ENCODE measurements at regions not wholly inside any gene's neighbourhood (a gene's known extent, or its start where the extent isn't known, plus 50 kb on each side); places are given as distances from the start of the nearest gene placed in this dataset.

DNA sequence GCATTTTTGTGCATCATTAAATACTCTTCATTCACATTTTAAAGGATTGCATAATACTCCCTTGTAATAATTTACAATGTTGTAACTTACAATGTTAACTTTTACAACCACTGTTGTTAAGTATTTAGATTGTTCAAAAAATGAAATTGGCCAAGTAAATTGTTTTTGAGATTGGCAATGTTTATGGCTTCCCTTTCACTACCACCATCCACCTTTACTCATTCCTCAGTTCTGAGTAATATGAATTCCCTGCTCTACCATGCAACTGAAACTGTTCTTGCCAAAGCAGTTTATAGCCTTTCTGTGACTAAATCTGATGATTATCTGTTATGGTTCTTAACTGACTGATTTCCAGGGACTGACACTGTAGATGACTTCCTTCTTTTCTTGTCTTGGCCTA lies 80.5 kb upstream of the TMEM106B start:
- no peaks in the 10 kb centered on the region for H3K36me3 ChIP-seq (ENCODE audit: control insufficient read depth in 4 of 4, insufficient read depth in 4 of 4, low read length in 4 of 4)
- H3K9me3 ChIP-seq (ENCODE audit: control insufficient read depth in 4 of 4, insufficient read depth in 3 of 4, low read length in 3 of 4) = no peaks in the 10 kb centered on the region
- no peak overlapping the region for H3K9ac ChIP-seq (ENCODE audit: insufficient read depth in 1 of 2, low read length in 2 of 2)
- TF ChIP-seq, protein P1, sequence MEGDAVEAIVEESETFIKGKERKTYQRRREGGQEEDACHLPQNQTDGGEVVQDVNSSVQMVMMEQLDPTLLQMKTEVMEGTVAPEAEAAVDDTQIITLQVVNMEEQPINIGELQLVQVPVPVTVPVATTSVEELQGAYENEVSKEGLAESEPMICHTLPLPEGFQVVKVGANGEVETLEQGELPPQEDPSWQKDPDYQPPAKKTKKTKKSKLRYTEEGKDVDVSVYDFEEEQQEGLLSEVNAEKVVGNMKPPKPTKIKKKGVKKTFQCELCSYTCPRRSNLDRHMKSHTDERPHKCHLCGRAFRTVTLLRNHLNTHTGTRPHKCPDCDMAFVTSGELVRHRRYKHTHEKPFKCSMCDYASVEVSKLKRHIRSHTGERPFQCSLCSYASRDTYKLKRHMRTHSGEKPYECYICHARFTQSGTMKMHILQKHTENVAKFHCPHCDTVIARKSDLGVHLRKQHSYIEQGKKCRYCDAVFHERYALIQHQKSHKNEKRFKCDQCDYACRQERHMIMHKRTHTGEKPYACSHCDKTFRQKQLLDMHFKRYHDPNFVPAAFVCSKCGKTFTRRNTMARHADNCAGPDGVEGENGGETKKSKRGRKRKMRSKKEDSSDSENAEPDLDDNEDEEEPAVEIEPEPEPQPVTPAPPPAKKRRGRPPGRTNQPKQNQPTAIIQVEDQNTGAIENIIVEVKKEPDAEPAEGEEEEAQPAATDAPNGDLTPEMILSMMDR (IDR thresholded peaks at IDR 0.05; ENCODE audit: control extremely low read depth, extremely low read depth) = no peak
- no peaks in the 10 kb centered on the region for H3K27me3 ChIP-seq (ENCODE audit: control insufficient read depth in 3 of 3, insufficient read depth in 3 of 3, low read length in 2 of 3)
- no peak overlapping the region for H3K27ac ChIP-seq (ENCODE audit: low read depth in 1 of 2, low read length in 1 of 2)
- H3K4me3 ChIP-seq = no peak overlapping the region
- DNase-seq = no peak
- ATAC-seq (ENCODE audit: insufficient read depth, low FRiP score) = no peak
- H3K4me1 ChIP-seq (ENCODE audit: control insufficient read depth in 5 of 5, insufficient read depth in 5 of 5, low read length in 5 of 5) = no peaks in the 10 kb centered on the region

DNA sequence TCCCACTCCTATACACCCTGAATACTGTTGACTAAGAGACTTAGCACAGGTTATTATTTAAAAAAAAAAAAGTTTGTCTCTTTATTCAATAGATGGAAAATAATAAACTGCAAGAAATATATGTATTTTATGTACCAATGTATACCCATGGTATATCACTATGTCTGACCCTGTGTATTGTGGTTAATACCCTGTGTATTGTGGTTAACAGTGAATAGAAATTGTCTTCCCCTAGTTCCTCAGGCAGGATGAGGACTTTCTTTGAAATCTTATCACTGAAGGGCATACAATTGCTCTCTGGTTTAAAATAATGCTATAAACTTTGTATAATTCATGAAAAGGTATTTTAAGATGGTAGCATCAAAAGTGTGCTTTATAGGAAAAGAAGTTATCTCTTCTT lies 80.0 kb upstream of the TMEM106B start:
- Histone ChIP-seq H3K9ac (ENCODE audit: insufficient read depth in 1 of 2, low read length in 2 of 2) (no peak overlapping the region), H3K4me1 (ENCODE audit: control insufficient read depth in 5 of 5, insufficient read depth in 5 of 5, low read length in 5 of 5) (no peaks in the 10 kb centered on the region), H3K36me3 (ENCODE audit: control insufficient read depth in 4 of 4, insufficient read depth in 4 of 4, low read length in 4 of 4) (no peaks in the 10 kb centered on the region), H3K27me3 (ENCODE audit: control insufficient read depth in 3 of 3, insufficient read depth in 3 of 3, low read length in 2 of 3) (no peaks in the 10 kb centered on the region), H3K27ac (ENCODE audit: low read depth in 1 of 2, low read length in 1 of 2) (no peak overlapping the region), H3K9me3 (ENCODE audit: control insufficient read depth in 4 of 4, insufficient read depth in 3 of 4, low read length in 3 of 4) (no peaks in the 10 kb centered on the region), H3K4me3 (no peak overlapping the region)
- TF ChIP-seq, protein P1 (IDR thresholded peaks at IDR 0.05; ENCODE audit: control extremely low read depth, extremely low read depth) = no peak
- DNase-seq (no peak), ATAC-seq (ENCODE audit: insufficient read depth, low FRiP score) (no peak)

DNA sequence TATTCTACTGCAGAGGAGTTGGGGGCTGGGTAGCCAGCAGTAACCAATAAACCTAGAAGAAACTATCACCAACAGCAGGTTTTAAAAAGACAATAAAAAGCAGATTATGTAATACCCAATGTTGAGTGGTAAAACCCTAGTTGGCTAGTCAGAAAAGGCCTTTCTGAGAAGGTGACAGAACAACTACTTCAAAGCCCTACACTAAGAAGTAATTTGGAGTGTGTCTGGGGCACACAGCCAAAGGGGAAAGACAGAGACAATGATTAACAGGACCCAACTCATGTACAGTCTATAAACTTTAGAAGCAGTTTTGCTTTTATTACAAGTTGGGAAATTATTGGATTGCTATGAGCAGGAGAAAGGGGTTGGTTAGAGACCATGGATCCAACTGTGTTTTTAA lies 77.2 kb upstream of the TMEM106B start:
- Histone ChIP-seq H3K9ac (ENCODE audit: insufficient read depth in 1 of 2, low read length in 2 of 2) (no peak overlapping the region), H3K4me1 (ENCODE audit: control insufficient read depth in 5 of 5, insufficient read depth in 5 of 5, low read length in 5 of 5) (no peaks in the 10 kb centered on the region), H3K36me3 (ENCODE audit: control insufficient read depth in 4 of 4, insufficient read depth in 4 of 4, low read length in 4 of 4) (no peaks in the 10 kb centered on the region), H3K4me3 (no peak overlapping the region), H3K27me3 (ENCODE audit: control insufficient read depth in 3 of 3, insufficient read depth in 3 of 3, low read length in 2 of 3) (no peaks in the 10 kb centered on the region), H3K27ac (ENCODE audit: low read depth in 1 of 2, low read length in 1 of 2) (no peak overlapping the region), H3K9me3 (ENCODE audit: control insufficient read depth in 4 of 4, insufficient read depth in 3 of 4, low read length in 3 of 4) (no peaks in the 10 kb centered on the region)
- ATAC-seq (ENCODE audit: insufficient read depth, low FRiP score) (no peak), DNase-seq (peak; percentile 46 to 79 (median 57))
- TF ChIP-seq, protein P1 (IDR thresholded peaks at IDR 0.05; ENCODE audit: control extremely low read depth, extremely low read depth) = no peak

DNA sequence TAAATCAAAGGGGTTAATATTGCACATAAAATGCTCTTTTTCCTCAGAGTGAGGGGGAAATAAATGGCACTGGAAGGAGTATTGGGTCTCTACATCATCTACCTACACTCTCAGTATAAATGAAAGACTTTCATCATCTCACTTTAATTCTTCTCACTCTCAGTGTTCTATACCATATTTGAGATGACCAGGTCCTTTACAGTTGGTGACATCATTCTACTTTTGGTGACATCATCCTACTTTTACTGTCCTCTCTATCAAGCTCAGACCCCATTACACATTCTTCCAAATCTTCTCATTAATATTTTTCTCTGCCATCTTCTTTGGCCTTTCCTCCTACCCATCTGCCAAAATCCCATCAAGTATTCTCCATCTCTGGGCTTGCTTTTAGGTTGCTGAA lies 74.6 kb upstream of the TMEM106B start:
- no peaks in the 10 kb centered on the region for H3K36me3 ChIP-seq (ENCODE audit: control insufficient read depth in 4 of 4, insufficient read depth in 4 of 4, low read length in 4 of 4)
- H3K4me3 ChIP-seq = no peak overlapping the region
- ATAC-seq (ENCODE audit: insufficient read depth, low FRiP score) (no peak), DNase-seq (no peak)
- TF ChIP-seq, protein P1 (IDR thresholded peaks at IDR 0.05; ENCODE audit: control extremely low read depth, extremely low read depth) = no peak
- no peaks in the 10 kb centered on the region for H3K4me1 ChIP-seq (ENCODE audit: control insufficient read depth in 5 of 5, insufficient read depth in 5 of 5, low read length in 5 of 5)
- no peaks in the 10 kb centered on the region for H3K9me3 ChIP-seq (ENCODE audit: control insufficient read depth in 4 of 4, insufficient read depth in 3 of 4, low read length in 3 of 4)
- no peaks in the 10 kb centered on the region for H3K27me3 ChIP-seq (ENCODE audit: control insufficient read depth in 3 of 3, insufficient read depth in 3 of 3, low read length in 2 of 3)
- H3K9ac ChIP-seq (ENCODE audit: insufficient read depth in 1 of 2, low read length in 2 of 2) = no peak overlapping the region
- no peak overlapping the region for H3K27ac ChIP-seq (ENCODE audit: low read depth in 1 of 2, low read length in 1 of 2)

Measured in lung (tissue), 11 donors.